ENCODE measurements at regions not wholly inside any gene's neighbourhood (a gene's known extent, or its start where the extent isn't known, plus 50 kb on each side); places are given as distances from the start of the nearest gene placed in this dataset.
"Not testable (repeated sequence)": the region's sequence is repeated elsewhere in the genome, so short reads cannot be mapped to it uniquely, and the experiment has no call there.

- not testable (repeated sequence) for DNase-seq (ENCODE audit: low read depth, low spot score)
Observed at GRCh38 chr3:14272959-14273560, 94.4 kb downstream of the LSM3 start.

- no peak for DNase-seq (ENCODE audit: low read depth, low spot score)
Observed at GRCh38 chr3:14273901-14274611, 95.4 kb downstream of the LSM3 start.

GRCh38 chr3:14274612-14274936, 96.0 kb downstream of the LSM3 start:
- no peak for DNase-seq (ENCODE audit: low read depth, low spot score)

GRCh38 chr3:14274999-14275961, 96.7 kb downstream of the LSM3 start:
- no peak for DNase-seq (ENCODE audit: low read depth, low spot score)

GRCh38 chr3:14275962-14276909, 97.6 kb downstream of the LSM3 start:
- no peak for DNase-seq (ENCODE audit: low read depth, low spot score)

GRCh38 chr3:14277557-14277956, 98.9 kb downstream of the LSM3 start:
- no peak for DNase-seq (ENCODE audit: low read depth, low spot score)

GRCh38 chr3:14278265-14278798, 99.7 kb downstream of the LSM3 start:
- DNase-seq (ENCODE audit: low read depth, low spot score) = no peak

- DNase-seq (ENCODE audit: low read depth, low spot score) = no peak
Observed at GRCh38 chr3:14278799-14279625, 100.4 kb downstream of the LSM3 start.

- no peak for DNase-seq (ENCODE audit: low read depth, low spot score)
Observed at GRCh38 chr3:14279626-14280061, 101.0 kb downstream of the LSM3 start.

GRCh38 chr3:14280326-14280725, 101.7 kb downstream of the LSM3 start:
- no peak for DNase-seq (ENCODE audit: low read depth, low spot score)

GRCh38 chr3:14281053-14281452, 102.4 kb downstream of the LSM3 start:
- no peak for DNase-seq (ENCODE audit: low read depth, low spot score)

- no peak for DNase-seq (ENCODE audit: low read depth, low spot score)
Observed at GRCh38 chr3:14282001-14282705, 103.5 kb downstream of the LSM3 start.

GRCh38 chr3:14282706-14283075, 104.1 kb downstream of the LSM3 start:
- DNase-seq (ENCODE audit: low read depth, low spot score) = no peak

- DNase-seq (ENCODE audit: low read depth, low spot score) = no peak
Observed at GRCh38 chr3:14283092-14283812, 104.6 kb downstream of the LSM3 start.

GRCh38 chr3:14283813-14284438, 105.3 kb downstream of the LSM3 start:
- DNase-seq (ENCODE audit: low read depth, low spot score) = no peak

GRCh38 chr3:14284694-14285547, 106.3 kb downstream of the LSM3 start:
- no peak for DNase-seq (ENCODE audit: low read depth, low spot score)

GRCh38 chr3:14285548-14285925, 106.9 kb downstream of the LSM3 start:
- no peak for DNase-seq (ENCODE audit: low read depth, low spot score)
